ENCODE measurements at regions not wholly inside any gene's neighbourhood (a gene's known extent, or its start where the extent isn't known, plus 50 kb on each side); places are given as distances from the start of the nearest gene placed in this dataset.
"Not testable (repeated sequence)": the region's sequence is repeated elsewhere in the genome, so short reads cannot be mapped to it uniquely, and the experiment has no call there.

DNA sequence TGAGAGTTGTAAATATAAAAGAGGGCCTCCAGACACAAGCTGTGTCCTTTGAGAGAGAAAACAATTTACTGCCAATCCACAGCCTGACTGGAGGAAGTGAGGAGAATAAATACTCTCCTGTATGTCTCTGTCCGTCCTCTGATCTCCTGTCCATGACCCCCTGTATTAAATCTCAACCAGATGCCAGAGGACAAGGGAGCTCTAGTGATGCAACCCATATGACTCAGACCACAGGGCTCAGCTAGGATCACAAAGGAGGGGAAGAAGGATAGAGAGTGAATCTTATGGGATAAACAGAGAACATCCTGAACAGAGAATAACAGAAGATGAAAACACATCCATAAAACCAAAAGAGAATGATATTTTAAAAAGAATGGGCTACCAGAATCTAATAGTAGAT lies 482.6 kb downstream of the PLOD2 start:
- H3K9me2 ChIP-seq (ENCODE audit: insufficient read depth, low read length) = no peaks in the 10 kb centered on the region
- H3K9ac ChIP-seq (ENCODE audit: low read length) = no peak overlapping the region
- H3F3A ChIP-seq (ENCODE audit: insufficient read depth, low read length, poor library complexity, severe bottlenecking) = peaks cover 2% of the 10 kb centered on the region
- no peak overlapping the region for H3K4me3 ChIP-seq (ENCODE audit: low read length)
- no peak overlapping the region for H3K4me2 ChIP-seq (ENCODE audit: low read length)
- H3K27ac ChIP-seq (ENCODE audit: low read length) = no peak overlapping the region
- no peaks in the 10 kb centered on the region for H3K36me3 ChIP-seq (ENCODE audit: insufficient read depth, low read length)
- no peaks in the 10 kb centered on the region for H3K9me3 ChIP-seq (ENCODE audit: low read length)
- H3K79me2 ChIP-seq (replicated peaks; ENCODE audit: insufficient read depth, low read length) = no peaks in the 10 kb centered on the region
- H2AFZ ChIP-seq (ENCODE audit: low read depth, low read length) = no peak overlapping the region
- H3K27me3 ChIP-seq (ENCODE audit: insufficient read depth, low read depth, low read length) = no peaks in the 10 kb centered on the region
- no peak for TF ChIP-seq EP300 (conservative IDR thresholded peaks at IDR 0.05; ENCODE audit: poor library complexity, severe bottlenecking)
- TF ChIP-seq, protein P1, sequence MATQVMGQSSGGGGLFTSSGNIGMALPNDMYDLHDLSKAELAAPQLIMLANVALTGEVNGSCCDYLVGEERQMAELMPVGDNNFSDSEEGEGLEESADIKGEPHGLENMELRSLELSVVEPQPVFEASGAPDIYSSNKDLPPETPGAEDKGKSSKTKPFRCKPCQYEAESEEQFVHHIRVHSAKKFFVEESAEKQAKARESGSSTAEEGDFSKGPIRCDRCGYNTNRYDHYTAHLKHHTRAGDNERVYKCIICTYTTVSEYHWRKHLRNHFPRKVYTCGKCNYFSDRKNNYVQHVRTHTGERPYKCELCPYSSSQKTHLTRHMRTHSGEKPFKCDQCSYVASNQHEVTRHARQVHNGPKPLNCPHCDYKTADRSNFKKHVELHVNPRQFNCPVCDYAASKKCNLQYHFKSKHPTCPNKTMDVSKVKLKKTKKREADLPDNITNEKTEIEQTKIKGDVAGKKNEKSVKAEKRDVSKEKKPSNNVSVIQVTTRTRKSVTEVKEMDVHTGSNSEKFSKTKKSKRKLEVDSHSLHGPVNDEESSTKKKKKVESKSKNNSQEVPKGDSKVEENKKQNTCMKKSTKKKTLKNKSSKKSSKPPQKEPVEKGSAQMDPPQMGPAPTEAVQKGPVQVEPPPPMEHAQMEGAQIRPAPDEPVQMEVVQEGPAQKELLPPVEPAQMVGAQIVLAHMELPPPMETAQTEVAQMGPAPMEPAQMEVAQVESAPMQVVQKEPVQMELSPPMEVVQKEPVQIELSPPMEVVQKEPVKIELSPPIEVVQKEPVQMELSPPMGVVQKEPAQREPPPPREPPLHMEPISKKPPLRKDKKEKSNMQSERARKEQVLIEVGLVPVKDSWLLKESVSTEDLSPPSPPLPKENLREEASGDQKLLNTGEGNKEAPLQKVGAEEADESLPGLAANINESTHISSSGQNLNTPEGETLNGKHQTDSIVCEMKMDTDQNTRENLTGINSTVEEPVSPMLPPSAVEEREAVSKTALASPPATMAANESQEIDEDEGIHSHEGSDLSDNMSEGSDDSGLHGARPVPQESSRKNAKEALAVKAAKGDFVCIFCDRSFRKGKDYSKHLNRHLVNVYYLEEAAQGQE (IDR thresholded peaks at IDR 0.05; ENCODE audit: borderline replicate concordance) = no peak
- no peak for TF ChIP-seq POLR2AphosphoS5 (IDR thresholded peaks at IDR 0.05)
- TF ChIP-seq MXI1 (conservative IDR thresholded peaks at IDR 0.05; ENCODE audit: poor library complexity, severe bottlenecking) = no peak
- no peak for TF ChIP-seq SMC3 (conservative IDR thresholded peaks at IDR 0.05; ENCODE audit: poor library complexity)
- no peak for TF ChIP-seq EZH2 (IDR thresholded peaks at IDR 0.05; ENCODE audit: borderline replicate concordance, insufficient read depth, low read length, poor library complexity, severe bottlenecking)
- TF ChIP-seq TAF1 (IDR thresholded peaks at IDR 0.05; ENCODE audit: low read depth) = no peak
- no peaks in the 10 kb centered on the region for H4K20me1 ChIP-seq (ENCODE audit: insufficient read depth)

DNA sequence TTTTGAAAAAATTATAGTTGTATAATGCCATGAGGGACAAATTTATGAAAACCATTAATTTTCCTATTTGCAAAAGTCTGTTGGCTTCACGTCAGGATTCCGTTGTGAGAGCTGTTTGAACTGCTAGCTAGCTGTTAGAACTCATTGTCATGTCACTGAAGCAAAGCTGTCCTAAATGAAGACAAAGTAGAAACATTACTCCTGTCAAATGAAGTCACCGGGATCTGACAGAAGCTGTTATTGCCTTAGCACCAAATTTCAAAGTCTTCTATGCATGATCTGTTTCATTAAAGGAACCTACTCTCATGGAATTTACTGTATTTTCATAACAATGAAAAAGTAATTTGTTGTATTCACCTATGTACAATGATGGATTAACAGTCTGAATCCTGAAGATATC lies 479.8 kb downstream of the PLOD2 start:
- Histone ChIP-seq H3K27ac (ENCODE audit: low read length) (peak overlapping the region; percentile 36), H3K79me2 (replicated peaks; ENCODE audit: insufficient read depth, low read length) (no peaks in the 10 kb centered on the region), H2AFZ (ENCODE audit: low read depth, low read length) (no peak overlapping the region), H3K27me3 (ENCODE audit: insufficient read depth, low read depth, low read length) (no peaks in the 10 kb centered on the region), H3K9ac (ENCODE audit: low read length) (no peak overlapping the region), H3K9me2 (ENCODE audit: insufficient read depth, low read length) (no peaks in the 10 kb centered on the region), H3K4me2 (ENCODE audit: low read length) (peak overlapping the region; percentile 30), H3K4me3 (ENCODE audit: low read length) (no peak overlapping the region), H4K20me1 (ENCODE audit: insufficient read depth) (no peaks in the 10 kb centered on the region), H3F3A (ENCODE audit: insufficient read depth, low read length, poor library complexity, severe bottlenecking) (peaks cover 2% of the 10 kb centered on the region), H3K36me3 (ENCODE audit: insufficient read depth, low read length) (no peaks in the 10 kb centered on the region), H3K9me3 (ENCODE audit: low read length) (no peaks in the 10 kb centered on the region)
- TF ChIP-seq TAF1 (IDR thresholded peaks at IDR 0.05; ENCODE audit: low read depth) = no peak
- no peak for TF ChIP-seq EZH2 (IDR thresholded peaks at IDR 0.05; ENCODE audit: borderline replicate concordance, insufficient read depth, low read length, poor library complexity, severe bottlenecking)
- TF ChIP-seq EP300 (conservative IDR thresholded peaks at IDR 0.05; ENCODE audit: poor library complexity, severe bottlenecking) = peak; percentile 99
- peak; percentile 92 for TF ChIP-seq POLR2AphosphoS5 (IDR thresholded peaks at IDR 0.05)
- TF ChIP-seq, protein P2, sequence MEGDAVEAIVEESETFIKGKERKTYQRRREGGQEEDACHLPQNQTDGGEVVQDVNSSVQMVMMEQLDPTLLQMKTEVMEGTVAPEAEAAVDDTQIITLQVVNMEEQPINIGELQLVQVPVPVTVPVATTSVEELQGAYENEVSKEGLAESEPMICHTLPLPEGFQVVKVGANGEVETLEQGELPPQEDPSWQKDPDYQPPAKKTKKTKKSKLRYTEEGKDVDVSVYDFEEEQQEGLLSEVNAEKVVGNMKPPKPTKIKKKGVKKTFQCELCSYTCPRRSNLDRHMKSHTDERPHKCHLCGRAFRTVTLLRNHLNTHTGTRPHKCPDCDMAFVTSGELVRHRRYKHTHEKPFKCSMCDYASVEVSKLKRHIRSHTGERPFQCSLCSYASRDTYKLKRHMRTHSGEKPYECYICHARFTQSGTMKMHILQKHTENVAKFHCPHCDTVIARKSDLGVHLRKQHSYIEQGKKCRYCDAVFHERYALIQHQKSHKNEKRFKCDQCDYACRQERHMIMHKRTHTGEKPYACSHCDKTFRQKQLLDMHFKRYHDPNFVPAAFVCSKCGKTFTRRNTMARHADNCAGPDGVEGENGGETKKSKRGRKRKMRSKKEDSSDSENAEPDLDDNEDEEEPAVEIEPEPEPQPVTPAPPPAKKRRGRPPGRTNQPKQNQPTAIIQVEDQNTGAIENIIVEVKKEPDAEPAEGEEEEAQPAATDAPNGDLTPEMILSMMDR (IDR thresholded peaks at IDR 0.05; ENCODE audit: poor library complexity, severe bottlenecking) = no peak
- no peak for TF ChIP-seq MXI1 (conservative IDR thresholded peaks at IDR 0.05; ENCODE audit: poor library complexity, severe bottlenecking)
- TF ChIP-seq SMC3 (conservative IDR thresholded peaks at IDR 0.05; ENCODE audit: poor library complexity) = peak; percentile 31
- TF ChIP-seq RAD21 (conservative IDR thresholded peaks at IDR 0.05) = peak; percentile 14
- TF ChIP-seq, protein P1 (IDR thresholded peaks at IDR 0.05; ENCODE audit: borderline replicate concordance) = peak; percentile 90

DNA sequence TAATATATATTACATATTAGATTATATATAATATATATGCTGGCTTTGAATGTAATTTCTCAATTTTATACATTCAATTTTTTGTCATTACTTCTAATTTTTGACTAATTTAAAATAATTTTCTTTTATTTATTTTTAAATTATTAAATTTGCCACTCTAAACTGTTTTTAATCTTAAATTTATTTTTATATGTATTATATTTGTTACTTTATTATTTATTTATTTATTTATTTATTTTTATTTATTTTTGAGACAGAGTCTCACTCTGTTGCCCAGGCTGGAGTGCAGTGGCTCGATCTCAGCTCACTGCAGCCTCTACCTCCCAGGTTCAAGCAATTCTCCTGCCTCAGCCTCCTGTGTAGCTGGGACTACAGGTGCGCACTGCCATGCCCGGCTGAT lies 473.0 kb downstream of the PLOD2 start:
- not testable (repeated sequence) for H4K20me1 ChIP-seq (ENCODE audit: insufficient read depth); H3K4me3 ChIP-seq (ENCODE audit: low read length); H3K9me3 ChIP-seq (ENCODE audit: low read length); H3K4me2 ChIP-seq (ENCODE audit: low read length); H3K9ac ChIP-seq (ENCODE audit: low read length); H3K36me3 ChIP-seq (ENCODE audit: insufficient read depth, low read length); H3K79me2 ChIP-seq (replicated peaks; ENCODE audit: insufficient read depth, low read length); H3K27me3 ChIP-seq (ENCODE audit: insufficient read depth, low read depth, low read length); H3K27ac ChIP-seq (ENCODE audit: low read length); H3F3A ChIP-seq (ENCODE audit: insufficient read depth, low read length, poor library complexity, severe bottlenecking); H2AFZ ChIP-seq (ENCODE audit: low read depth, low read length); H3K9me2 ChIP-seq (ENCODE audit: insufficient read depth, low read length)
